GM12891 (cell line): ENCODE measurements at regions not wholly inside any gene's neighbourhood (a gene's known extent, or its start where the extent isn't known, plus 50 kb on each side); places are given as distances from the start of the nearest gene placed in this dataset.

ENCODE experiments used
- DNase-seq: peaks from one replicate; pipeline ENCODE4 v3.0.0; 2011; ENCODE audit warnings: low spot score; ENCODE audit not compliant: insufficient read length
- FAIRE-seq: peaks from 2 replicates; lab custom pipeline; 2011; peaks lifted over from hg19 to GRCh38; lab: Jason Lieb, UNC
- PAX5 ChIP-seq: IDR thresholded peaks from 2 replicates; pipeline ENCODE4 v1.6.1; 2011; ENCODE audit warnings: low read length, moderate library complexity, mild to moderate bottlenecking; ENCODE audit not compliant: insufficient read depth, severe bottlenecking
- POLR2A ChIP-seq: IDR thresholded peaks from 2 replicates; pipeline ENCODE4 v1.6.1; 2011; ENCODE audit warnings: low read depth, low read length, control low read depth
- POLR2AphosphoS5 ChIP-seq: IDR thresholded peaks from 2 replicates; pipeline ENCODE4 v1.6.1; 2011; ENCODE audit warnings: low read depth, low read length, control low read depth
- POU2F2 ChIP-seq: IDR thresholded peaks from 2 replicates; pipeline ENCODE4 v1.6.1; 2011; ENCODE audit warnings: low read depth, mild to moderate bottlenecking, control low read depth, low read length, moderate library complexity
- SPI1 ChIP-seq: IDR thresholded peaks from 2 replicates; pipeline ENCODE4 v1.6.1; 2011; ENCODE audit warnings: low read depth, low read length, control low read depth
- TAF1 ChIP-seq: IDR thresholded peaks from 2 replicates; pipeline ENCODE4 v1.6.1; 2011; ENCODE audit warnings: low read depth, low read length, control low read depth

- DNase-seq, result no peak
- TF ChIP-seq POLR2AphosphoS5 (no peak), SPI1 (no peak), TAF1 (no peak), POLR2A (no peak), PAX5 (no peak), POU2F2 (no peak)
- no peak for FAIRE-seq
These were observed 171.3 kb downstream of the ABCA8 start for GRCh38 chr17:68783861-68784260.

- DNase-seq, result no peak
- TF ChIP-seq TAF1, result no peak
- FAIRE-seq, result no peak
These were observed 172.4 kb downstream of the ABCA8 start for GRCh38 chr17:68782789-68783188.

GRCh38 chr17:68780596-68780995 is 174.6 kb downstream of the ABCA8 start:
- DNase-seq, result no peak
- TF ChIP-seq POU2F2 (no peak), POLR2A (no peak), PAX5 (no peak), TAF1 (no peak), POLR2AphosphoS5 (no peak), SPI1 (no peak)
- FAIRE-seq, result no peak

GRCh38 chr17:68778726-68779125 is 176.5 kb downstream of the ABCA8 start:
- no peak for TF ChIP-seq POLR2A
- no peak for TF ChIP-seq POLR2AphosphoS5
- TF ChIP-seq SPI1, result no peak
- no peak for TF ChIP-seq PAX5
- TF ChIP-seq POU2F2, result no peak
- TF ChIP-seq TAF1, result no peak
- FAIRE-seq, result no peak
- no peak for DNase-seq

DNA sequence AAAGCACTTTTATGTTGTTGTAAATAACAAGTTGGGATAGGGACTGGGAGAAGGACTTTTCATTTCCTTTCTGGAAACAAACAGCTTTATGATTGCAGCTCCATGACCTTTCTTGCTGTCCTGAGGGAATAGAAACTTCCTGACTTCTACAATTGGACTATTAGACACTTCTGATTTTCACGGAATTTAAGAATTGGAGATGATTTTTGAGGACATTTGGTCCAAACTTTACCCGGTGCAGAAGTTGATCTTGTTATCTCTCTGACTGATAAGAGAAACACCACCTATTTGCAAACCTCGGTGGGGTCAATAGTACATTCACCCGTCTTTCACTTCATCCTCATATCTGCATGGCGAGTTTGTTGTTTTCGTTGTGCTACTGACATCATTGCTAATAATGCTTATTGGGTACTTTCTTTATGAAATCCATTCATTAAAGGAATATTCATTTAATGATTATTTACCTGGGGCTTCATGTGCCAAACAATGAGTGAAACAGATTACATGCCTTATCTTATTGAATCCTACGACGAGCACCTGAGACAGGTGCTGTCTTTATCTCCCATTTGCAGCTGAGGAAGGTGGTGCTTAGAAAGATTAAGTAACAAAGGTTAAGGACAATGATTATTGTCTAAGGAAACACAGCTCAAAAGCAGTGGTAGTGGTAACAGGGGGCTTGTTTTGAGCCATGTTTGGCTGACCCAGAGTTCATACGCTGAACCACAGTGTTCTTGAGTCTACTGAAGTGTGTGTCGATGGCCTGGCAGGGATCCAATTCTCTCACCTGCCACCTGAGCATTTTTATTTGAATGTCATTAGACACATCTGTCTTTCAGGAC is 176.9 kb upstream of the FAM20A start:
- DNase-seq (no peak), FAIRE-seq (no peak)
- no peak for TF ChIP-seq PAX5
- TF ChIP-seq TAF1, result no peak
- no peak for TF ChIP-seq POLR2AphosphoS5
- no peak for TF ChIP-seq SPI1
- no peak for TF ChIP-seq POU2F2
- TF ChIP-seq POLR2A, result no peak

DNA sequence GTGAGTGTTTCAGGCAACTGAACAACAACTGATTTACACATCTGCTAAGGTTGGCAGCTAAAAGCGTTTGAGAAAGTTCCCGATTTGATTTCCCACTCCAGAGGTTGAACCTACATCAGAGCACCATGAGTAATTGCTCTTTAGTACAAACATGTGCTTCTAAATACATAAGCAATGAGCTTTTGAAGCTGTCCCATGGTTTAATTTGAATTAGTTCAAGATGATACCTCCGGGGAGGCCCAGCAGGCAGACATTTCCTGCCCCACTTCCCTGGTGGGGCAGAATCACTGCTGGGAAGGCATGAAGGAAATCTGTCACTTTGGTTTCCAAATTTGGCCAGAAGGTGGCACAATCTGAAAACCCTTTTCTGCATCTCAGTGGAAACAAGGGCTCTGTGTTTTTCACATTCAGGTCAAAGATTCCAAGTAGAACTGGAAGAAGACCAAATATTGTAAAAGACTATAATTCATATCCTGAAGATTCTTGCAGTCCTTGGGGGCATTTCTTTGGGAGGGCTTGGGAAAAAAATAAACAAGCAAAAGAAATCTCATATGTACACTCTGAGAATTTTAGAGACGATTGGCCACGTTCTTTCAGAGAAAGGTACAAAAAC is 176.2 kb upstream of the FAM20A start:
- DNase-seq (no peak), FAIRE-seq (peak; percentile 69)
- no peak for TF ChIP-seq PAX5

DNA sequence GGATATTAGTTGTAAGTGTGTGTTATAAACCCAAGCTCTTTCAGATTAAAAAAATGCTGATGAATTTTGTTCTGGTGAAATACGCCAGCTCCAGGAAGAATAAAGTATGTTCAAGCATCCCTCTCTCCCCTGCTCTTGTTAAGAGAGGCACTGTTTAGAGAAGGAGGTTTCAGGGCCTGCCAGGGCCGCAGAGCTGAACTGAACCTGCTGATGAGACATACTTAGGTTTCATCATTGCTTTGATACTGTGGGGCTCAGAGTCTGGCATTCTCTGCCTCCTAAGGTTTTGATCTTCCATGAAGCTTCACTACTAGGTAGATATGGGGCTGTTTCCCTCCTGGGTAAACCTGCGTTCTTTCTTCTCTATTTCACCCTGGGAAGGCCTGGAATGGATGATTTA is 175.3 kb upstream of the FAM20A start:
- FAIRE-seq, result no peak
- DNase-seq, result no peak
- TF ChIP-seq POLR2AphosphoS5, result no peak
- TF ChIP-seq PAX5, result no peak
- TF ChIP-seq TAF1, result no peak
- TF ChIP-seq POU2F2, result no peak
- TF ChIP-seq SPI1, result no peak
- TF ChIP-seq POLR2A, result no peak

DNA sequence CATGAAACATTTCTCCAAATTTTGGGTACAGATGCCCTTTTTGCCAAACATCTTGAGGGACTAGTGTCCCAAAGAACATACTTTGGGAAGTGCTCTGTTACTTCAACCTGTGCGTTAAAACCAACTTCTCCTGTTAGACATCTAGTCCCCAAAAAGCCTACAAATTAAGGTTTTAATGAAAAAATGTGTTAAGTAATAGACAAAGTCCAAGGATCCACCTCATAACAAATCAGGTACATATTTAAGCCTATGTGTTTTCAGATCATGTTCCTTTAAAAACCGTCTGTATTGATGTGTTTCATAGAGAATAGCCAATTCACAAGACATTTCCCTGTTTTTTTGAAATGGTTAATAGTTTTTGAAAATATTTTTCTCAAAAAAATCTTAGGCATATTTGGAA is 174.8 kb upstream of the FAM20A start:
- no peak for FAIRE-seq
- no peak for DNase-seq
- TF ChIP-seq POLR2A (no peak), POU2F2 (no peak), SPI1 (no peak), TAF1 (no peak), PAX5 (no peak), POLR2AphosphoS5 (no peak)

DNA sequence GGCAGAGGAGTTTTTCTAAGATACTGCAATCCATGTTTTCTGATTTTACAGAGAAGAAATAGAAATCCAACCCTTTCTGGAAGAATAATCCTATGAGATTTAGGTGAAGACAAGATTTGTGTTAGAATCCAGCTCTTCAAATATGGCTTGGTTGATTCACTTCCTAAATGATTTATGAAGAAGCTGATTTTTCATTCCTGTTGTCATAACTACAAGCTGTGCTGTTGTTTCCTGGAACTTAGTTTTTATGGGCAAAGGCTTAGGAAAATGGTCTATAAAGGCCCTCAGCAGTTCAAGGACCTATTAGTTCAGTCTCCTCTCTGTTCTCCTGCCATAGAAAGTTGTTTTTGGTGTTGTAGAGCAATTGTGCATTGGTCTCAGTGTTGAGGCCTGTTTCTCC is 174.2 kb upstream of the FAM20A start:
- DNase-seq, result no peak
- no peak for FAIRE-seq
- TF ChIP-seq PAX5 (no peak), SPI1 (no peak), POU2F2 (no peak), POLR2A (no peak), POLR2AphosphoS5 (no peak), TAF1 (no peak)

DNA sequence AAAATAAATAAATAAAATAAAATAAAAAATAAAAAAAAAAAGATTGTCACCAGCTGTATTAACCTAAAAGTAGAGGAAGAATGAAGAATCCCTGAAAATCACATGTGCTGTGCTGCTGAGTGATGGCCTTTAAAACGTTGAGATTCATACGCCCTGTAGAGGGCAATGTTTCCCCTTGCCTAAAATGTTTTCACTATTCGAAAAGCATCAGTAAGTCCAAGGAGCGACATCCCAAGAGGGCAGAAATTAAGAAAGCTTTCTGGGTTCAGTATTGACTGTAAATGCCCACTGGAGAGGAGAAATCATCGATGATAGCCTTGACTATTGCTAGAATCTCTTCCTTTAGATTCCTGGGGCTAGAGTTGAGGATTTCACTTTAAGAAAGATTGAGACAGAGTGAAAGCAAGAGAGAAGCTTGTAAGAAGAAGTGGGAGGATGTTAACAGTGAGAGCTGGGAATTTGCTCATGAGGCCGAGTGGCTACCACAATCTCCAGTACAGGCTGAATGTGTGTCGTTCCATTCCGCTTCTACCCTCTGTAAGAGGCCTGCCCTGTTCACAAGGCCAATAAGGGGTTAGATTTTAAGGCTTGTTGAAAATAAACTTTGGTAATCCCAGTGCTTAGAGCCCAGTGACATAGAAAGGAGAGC is 170.8 kb upstream of the FAM20A start:
- no peak for FAIRE-seq

More for the DNA sequence above, 170.8 kb upstream of the FAM20A start:
- TF ChIP-seq SPI1 (peak; percentile 33; the same call in 1 of the 2 replicates), POLR2A (no peak), POU2F2 (no peak), PAX5 (no peak)
- no peak for DNase-seq
